ENCODE measurements at regions not wholly inside any gene's neighbourhood (a gene's known extent, or its start where the extent isn't known, plus 50 kb on each side); places are given as distances from the start of the nearest gene placed in this dataset.

- TF ChIP-seq EZH2 (IDR thresholded peaks at IDR 0.05) (no peak), CTCF (IDR thresholded peaks at IDR 0.05) (no peak), EZH2phosphoT487 (IDR thresholded peaks at IDR 0.05) (no peak)
Measured at GRCh38 chrX:3461397-3462165, 115.1 kb upstream of the MXRA5 start.
